HUES6 (cell line): ENCODE measurements at regions not wholly inside any gene's neighbourhood (a gene's known extent, or its start where the extent isn't known, plus 50 kb on each side); places are given as distances from the start of the nearest gene placed in this dataset.
"Not testable (repeated sequence)": the region's sequence is repeated elsewhere in the genome, so short reads cannot be mapped to it uniquely, and the experiment has no call there.

Source experiments
- H3K27ac ChIP-seq: 2 replicates; pipeline ENCODE4 v1.7.0; 2013; ENCODE audit warnings: low read depth, mild to moderate bottlenecking, low read length, inconsistent platforms
- H3K27me3 ChIP-seq: 2 replicates; pipeline ENCODE4 v1.6.1; 2013; ENCODE audit warnings: low read length; ENCODE audit not compliant: control insufficient read depth, insufficient read depth
- H3K36me3 ChIP-seq: 2 replicates; pipeline ENCODE4 v1.6.1; 2013; ENCODE audit warnings: low read length; ENCODE audit not compliant: control insufficient read depth, insufficient read depth
- H3K4me1 ChIP-seq: 2 replicates; pipeline ENCODE4 v1.6.1; 2013; ENCODE audit warnings: low read length; ENCODE audit not compliant: control insufficient read depth, insufficient read depth
- H3K4me3 ChIP-seq: 2 replicates; pipeline ENCODE4 v1.5.1; 2013; ENCODE audit warnings: low read depth, low read length
- H3K9ac ChIP-seq: one replicate; pipeline ENCODE4 v1.6.1; 2013; ENCODE audit warnings: mild to moderate bottlenecking, low read length
- H3K9me3 ChIP-seq: 2 replicates; pipeline ENCODE4 v1.6.1; 2013; ENCODE audit warnings: low read depth, low read length; ENCODE audit not compliant: control insufficient read depth, insufficient read depth

DNA sequence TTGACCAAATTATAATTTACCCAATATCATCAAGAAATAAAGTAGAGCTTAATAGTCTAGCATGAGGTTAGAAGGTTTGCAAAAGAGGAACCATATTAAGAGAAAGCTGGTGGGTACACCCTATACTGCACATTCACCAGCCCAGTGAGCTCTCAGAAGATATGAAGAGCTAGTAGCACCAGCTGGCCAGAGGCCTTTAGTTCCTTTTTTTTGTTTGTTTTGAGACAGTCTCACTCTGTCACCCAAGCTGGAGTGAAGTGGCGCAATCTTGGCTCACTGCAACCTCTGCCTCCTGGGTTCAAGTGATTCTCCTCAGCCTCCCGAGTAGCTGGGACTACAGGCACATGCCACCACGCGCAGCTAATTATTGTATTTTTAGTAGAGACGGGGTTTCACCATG, 1183.5 kb upstream of the CHAC2 start:
- not testable (repeated sequence) for H3K36me3 ChIP-seq, H3K9ac ChIP-seq, H3K4me1 ChIP-seq, H3K9me3 ChIP-seq, H3K4me3 ChIP-seq, H3K27ac ChIP-seq, H3K27me3 ChIP-seq

DNA sequence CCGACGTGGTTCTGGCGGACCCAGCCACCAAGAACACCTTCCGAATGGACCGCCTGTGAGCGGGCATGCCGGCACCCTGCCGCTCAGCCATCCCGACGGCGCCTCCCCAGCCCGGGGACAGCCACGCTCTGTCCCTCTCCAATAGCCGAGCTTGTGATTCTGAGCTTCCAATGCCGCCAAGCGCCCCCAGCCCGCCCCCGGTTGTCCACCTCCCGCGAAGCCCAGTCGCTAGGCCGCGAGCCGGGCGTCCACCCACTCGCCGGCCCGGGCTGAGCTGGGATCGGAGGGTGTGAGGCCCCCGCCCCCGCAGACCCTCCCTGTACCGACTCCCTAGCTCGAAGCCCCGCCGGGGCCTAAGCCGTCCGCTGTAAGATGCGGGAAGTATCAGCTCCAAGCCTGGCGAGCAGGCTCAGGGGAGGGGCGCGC, 1195.1 kb upstream of the CHAC2 start:
- Histone ChIP-seq H3K9me3 (peaks cover 20% of the 10 kb centered on the region), H3K4me3 (no peak overlapping the region)

DNA sequence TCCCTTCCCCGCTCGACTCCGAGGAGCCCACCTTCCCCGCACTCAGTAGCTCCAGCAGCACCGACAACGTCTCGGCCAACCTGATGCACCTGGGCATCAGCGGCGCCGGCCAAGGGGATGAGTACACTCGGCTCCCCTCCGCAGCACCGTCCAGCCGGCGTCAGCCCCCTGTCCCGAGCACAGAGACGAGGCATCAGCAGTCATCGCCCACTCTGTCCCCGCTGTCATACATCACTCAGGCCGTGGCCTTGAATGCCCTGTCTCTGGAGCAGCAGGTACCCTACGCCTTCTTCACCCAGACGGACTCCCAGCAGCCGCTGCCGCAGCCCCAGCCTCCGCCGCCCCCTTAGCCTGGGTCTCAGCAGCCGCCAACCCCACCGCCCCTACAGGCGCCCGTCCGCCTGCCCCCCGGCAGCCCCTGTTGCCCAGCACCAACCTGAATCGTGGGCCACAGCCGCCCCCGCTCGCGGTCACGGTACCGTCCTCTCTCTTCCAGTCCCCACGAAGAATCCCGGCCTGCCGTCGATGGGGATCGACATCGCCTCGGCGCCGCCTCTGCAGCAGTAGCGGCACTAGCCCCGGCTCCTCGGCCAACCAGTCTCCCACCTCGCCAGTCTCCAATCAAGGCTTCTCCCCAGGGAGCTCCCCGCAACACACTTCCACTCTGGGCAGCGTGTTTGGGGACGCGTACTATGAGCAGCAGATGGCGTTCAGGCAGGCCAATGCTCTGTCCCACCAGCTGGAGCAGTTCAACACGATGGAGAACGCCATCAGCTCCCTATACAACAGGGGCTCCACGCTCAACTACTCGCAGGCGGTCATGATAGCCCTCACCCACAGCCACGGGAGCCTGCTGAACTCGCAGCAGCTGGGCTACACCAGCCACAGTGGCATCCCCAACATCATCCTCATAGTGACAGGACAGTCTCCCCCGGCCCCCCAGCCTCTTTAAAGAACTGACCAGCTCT, 1195.9 kb upstream of the CHAC2 start:
- Histone ChIP-seq H3K4me3 (no peak overlapping the region), H3K27me3 (no peaks in the 10 kb centered on the region), H3K9me3 (peaks cover 20% of the 10 kb centered on the region), H3K4me1 (no peaks in the 10 kb centered on the region), H3K27ac (no peak overlapping the region), H3K9ac (no peak overlapping the region), H3K36me3 (no peaks in the 10 kb centered on the region)

More for the DNA sequence above, 1195.1 kb upstream of the CHAC2 start:
- no peaks in the 10 kb centered on the region for H3K27me3 ChIP-seq
- no peaks in the 10 kb centered on the region for H3K36me3 ChIP-seq
- H3K4me1 ChIP-seq: no peaks in the 10 kb centered on the region
- H3K27ac ChIP-seq: no peak overlapping the region
- H3K9ac ChIP-seq: no peak overlapping the region

DNA sequence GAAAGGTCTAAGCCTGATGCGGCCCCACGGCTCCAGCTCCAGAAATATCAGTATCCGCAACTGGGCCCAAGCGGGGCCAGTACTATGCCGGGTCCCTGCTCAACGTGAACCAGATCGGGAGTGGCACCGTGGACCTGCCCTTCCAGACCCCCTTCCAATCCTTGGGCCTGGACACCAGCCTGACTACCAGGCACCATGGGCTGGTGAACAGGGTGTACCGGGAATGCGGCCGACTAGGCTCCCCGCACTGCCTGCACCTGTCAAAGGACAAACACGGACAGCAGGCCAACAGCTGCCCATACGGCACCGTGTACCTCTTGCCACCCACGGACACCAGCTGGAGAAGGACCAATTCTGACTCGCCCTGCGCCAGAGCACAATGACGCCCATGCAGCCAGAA, 1196.9 kb upstream of the CHAC2 start:
- H3K9ac ChIP-seq: no peak overlapping the region
- no peaks in the 10 kb centered on the region for H3K27me3 ChIP-seq
- H3K4me3 ChIP-seq: no peak overlapping the region
- no peaks in the 10 kb centered on the region for H3K4me1 ChIP-seq
- H3K27ac ChIP-seq: no peak overlapping the region
- H3K36me3 ChIP-seq: no peaks in the 10 kb centered on the region
- peaks cover 20% of the 10 kb centered on the region for H3K9me3 ChIP-seq

DNA sequence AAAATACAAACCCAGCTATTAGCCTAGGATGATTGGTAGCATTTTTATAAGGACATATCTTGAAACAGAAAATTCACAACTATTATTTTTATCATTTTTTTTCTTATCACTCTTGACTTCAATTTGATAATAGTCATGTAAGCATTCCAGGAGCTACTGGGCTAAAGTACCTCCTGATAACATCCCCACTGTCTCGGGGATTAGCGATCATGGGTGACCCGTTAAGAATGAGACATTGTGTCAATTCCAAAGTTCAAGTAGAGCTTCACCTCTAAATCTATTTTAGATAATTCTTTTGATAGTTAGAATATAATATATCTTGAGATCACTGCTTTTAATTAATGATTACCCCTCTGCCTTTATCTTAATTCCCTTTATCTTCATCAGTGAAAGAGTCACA, 1204.5 kb upstream of the CHAC2 start:
- Histone ChIP-seq H3K27me3 (no peaks in the 10 kb centered on the region), H3K9ac (no peak overlapping the region), H3K27ac (no peak overlapping the region), H3K36me3 (no peaks in the 10 kb centered on the region), H3K4me3 (no peak overlapping the region), H3K9me3 (no peaks in the 10 kb centered on the region), H3K4me1 (peaks cover 3% of the 10 kb centered on the region; the same call in 1 of the 2 replicates)

DNA sequence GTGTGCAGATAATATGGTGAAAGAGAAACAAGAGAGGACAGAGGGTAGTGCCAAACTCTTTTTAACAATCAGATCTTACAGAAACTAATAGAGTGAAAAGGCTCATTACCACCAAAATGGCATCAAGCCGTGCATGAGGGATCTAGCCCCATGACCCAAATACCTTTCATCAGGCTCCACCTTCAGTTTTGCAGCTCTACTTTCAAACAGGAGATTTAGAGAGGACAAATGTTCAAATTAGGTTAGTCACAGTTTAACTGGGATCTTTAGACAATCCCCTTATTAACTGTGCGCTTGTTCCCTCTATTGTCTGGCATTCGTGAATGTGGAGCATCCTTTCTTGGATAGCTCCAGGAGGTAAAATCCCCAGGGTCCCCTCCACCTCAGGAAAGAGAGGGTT, 1209.3 kb upstream of the CHAC2 start:
- no peak overlapping the region for H3K27ac ChIP-seq
- no peaks in the 10 kb centered on the region for H3K36me3 ChIP-seq
- no peak overlapping the region for H3K4me3 ChIP-seq

DNA sequence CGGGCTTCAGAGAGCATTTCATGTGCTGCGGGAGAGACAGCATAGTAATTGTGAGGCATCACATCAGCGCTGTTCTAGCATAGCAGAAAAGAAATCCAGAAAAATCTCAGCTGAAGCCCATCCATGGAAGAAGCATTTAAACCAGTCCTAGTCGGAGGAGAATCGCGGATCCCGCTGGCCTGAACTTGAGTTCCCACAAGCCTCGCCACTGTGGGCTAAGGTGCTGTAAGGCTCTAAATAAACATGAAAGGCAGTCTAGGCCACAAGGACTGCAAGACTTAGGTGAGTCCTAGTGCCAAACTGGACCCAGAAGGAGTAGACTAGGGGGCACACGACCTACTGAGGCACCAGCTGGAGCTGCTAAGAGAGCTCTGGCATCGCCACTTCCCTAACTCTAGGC, 1225.3 kb upstream of the CHAC2 start:
- Histone ChIP-seq H3K4me3 (no peak overlapping the region), H3K4me1 (no peaks in the 10 kb centered on the region), H3K36me3 (no peaks in the 10 kb centered on the region), H3K9ac (no peak overlapping the region), H3K27me3 (no peaks in the 10 kb centered on the region), H3K27ac (no peak overlapping the region), H3K9me3 (peaks cover 2% of the 10 kb centered on the region; the same call in 1 of the 2 replicates)

More for the DNA sequence above, 1209.3 kb upstream of the CHAC2 start:
- no peaks in the 10 kb centered on the region for H3K27me3 ChIP-seq
- no peak overlapping the region for H3K9ac ChIP-seq
- no peaks in the 10 kb centered on the region for H3K9me3 ChIP-seq
- H3K4me1 ChIP-seq: peaks cover 7% of the 10 kb centered on the region; the same call in 1 of the 2 replicates

DNA sequence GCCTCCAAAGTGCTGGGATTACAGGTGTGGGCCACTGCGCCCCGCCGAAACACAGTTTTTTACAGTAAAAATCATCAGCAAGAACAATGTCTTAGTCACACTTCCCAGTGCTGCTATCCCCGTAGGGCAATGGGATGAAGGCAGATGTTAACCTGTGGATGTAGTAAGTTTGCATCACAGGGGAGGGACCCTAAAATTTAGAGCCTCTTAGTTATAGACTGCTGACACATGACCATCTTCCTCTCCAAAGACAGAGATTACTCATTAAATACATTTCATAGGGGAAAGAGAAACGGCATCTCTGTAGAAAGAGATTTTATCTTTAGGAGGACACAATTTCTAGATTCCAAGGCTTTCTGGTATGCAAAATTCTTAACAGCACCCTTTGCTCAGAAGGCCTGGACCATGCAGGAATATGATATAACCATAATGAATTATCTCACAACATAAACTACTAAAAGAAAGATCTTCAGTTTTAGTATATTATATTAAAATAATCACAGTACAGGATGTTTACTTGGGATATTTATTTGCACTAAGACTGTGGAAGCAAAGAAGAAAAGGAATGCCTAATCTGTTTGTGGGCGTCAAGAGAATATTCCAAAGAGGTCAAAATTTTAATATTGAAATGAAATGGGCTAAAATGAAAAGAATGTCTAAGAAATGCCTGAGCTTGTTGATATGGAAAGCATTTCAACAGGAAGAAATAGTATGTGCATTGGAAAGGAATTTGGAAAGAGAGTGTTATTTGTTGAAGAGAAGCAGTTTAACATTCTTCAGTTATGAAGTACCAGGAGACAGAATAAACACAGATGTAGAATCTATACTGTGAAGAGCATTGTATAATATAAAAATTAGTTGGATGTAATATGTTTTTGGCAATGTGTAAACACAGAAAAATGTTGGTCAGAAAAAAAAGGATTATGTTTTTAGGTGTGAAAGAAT, 1228.3 kb upstream of the CHAC2 start:
- Histone ChIP-seq H3K4me1 (no peaks in the 10 kb centered on the region), H3K27ac (no peak overlapping the region), H3K4me3 (no peak overlapping the region), H3K9me3 (peaks cover 2% of the 10 kb centered on the region; the same call in 1 of the 2 replicates), H3K27me3 (no peaks in the 10 kb centered on the region), H3K36me3 (no peaks in the 10 kb centered on the region), H3K9ac (no peak overlapping the region)

DNA sequence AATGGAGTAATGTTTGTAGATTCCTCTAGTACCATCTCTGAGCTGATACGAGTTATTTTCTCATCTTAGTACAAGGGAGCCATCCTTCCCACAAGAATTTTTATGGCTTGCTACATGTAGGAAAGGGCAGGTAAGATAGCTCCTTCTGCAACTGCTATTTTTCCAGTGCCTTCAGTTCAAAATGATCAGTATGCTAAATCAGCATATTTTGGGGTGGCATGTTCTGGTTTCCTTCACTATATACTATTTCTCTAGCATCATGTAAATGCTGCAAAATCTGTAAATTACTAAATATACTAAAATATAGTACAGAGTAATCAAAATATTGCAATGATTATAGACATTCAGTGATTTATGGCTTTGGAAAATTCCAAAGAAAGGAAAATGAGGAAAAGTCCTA, 1230.0 kb upstream of the CHAC2 start:
- no peak overlapping the region for H3K9ac ChIP-seq
- no peaks in the 10 kb centered on the region for H3K4me1 ChIP-seq
- H3K36me3 ChIP-seq: no peaks in the 10 kb centered on the region
- no peaks in the 10 kb centered on the region for H3K9me3 ChIP-seq
- H3K27ac ChIP-seq: no peak overlapping the region
- no peaks in the 10 kb centered on the region for H3K27me3 ChIP-seq
- no peak overlapping the region for H3K4me3 ChIP-seq

DNA sequence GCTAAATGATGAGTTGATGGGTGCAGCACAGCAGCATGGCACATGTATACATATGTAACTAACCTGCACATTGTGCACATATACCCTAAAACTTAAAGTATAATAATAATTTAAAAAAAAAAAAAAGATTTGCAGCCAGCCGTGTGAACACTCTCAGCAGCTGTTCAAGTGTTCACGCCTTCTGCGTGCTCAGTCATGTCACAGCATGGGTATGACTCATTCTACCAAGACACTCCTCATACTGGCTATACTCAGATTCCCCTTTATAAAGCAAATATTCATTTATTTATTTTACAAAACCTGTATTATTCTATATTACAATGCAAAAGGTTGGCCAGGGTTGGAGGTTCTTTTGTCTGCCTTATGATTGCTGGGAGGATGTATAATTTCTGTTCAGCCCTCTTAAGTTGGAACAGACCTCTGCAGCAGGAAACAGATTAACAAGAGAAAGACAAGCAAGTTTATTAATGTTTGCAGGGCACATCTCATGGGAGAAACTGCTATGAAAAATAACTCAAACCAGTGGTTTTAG, 1230.6 kb upstream of the CHAC2 start:
- no peaks in the 10 kb centered on the region for H3K27me3 ChIP-seq
- H3K9me3 ChIP-seq: no peaks in the 10 kb centered on the region
- no peaks in the 10 kb centered on the region for H3K4me1 ChIP-seq
- no peaks in the 10 kb centered on the region for H3K36me3 ChIP-seq
- no peak overlapping the region for H3K4me3 ChIP-seq
- no peak overlapping the region for H3K9ac ChIP-seq
- H3K27ac ChIP-seq: no peak overlapping the region
